ENCODE measurements at regions not wholly inside any gene's neighbourhood (a gene's known extent, or its start where the extent isn't known, plus 50 kb on each side); places are given as distances from the start of the nearest gene placed in this dataset.

GRCh38 chr2:234373060-234373459 is 123.8 kb downstream of the ARL4C start:
- TF ChIP-seq POLR2AphosphoS5 (IDR thresholded peaks at IDR 0.05; ENCODE audit: low read depth, low read length) (no peak), POLR2A (IDR thresholded peaks at IDR 0.05; ENCODE audit: low read depth, low read length) (no peak)
